AG10803 (cell line): ENCODE measurements at regions not wholly inside any gene's neighbourhood (a gene's known extent, or its start where the extent isn't known, plus 50 kb on each side); places are given as distances from the start of the nearest gene placed in this dataset.

Experiments
- DNase-seq: peaks from one replicate; pipeline ENCODE4 v3.0.0; 2010; ENCODE audit warnings: low read depth
- H3K4me3 ChIP-seq: 2 replicates; pipeline ENCODE4 v1.5.1; 2011; ENCODE audit warnings: mild to moderate bottlenecking, low read length, control low read depth
- TF ChIP-seq, protein P1 (sequence below): conservative IDR thresholded peaks from 2 replicates; pipeline ENCODE4 v1.5.1; 2011; ENCODE audit warnings: mild to moderate bottlenecking, low read length, control low read depth, inconsistent platforms

DNA sequence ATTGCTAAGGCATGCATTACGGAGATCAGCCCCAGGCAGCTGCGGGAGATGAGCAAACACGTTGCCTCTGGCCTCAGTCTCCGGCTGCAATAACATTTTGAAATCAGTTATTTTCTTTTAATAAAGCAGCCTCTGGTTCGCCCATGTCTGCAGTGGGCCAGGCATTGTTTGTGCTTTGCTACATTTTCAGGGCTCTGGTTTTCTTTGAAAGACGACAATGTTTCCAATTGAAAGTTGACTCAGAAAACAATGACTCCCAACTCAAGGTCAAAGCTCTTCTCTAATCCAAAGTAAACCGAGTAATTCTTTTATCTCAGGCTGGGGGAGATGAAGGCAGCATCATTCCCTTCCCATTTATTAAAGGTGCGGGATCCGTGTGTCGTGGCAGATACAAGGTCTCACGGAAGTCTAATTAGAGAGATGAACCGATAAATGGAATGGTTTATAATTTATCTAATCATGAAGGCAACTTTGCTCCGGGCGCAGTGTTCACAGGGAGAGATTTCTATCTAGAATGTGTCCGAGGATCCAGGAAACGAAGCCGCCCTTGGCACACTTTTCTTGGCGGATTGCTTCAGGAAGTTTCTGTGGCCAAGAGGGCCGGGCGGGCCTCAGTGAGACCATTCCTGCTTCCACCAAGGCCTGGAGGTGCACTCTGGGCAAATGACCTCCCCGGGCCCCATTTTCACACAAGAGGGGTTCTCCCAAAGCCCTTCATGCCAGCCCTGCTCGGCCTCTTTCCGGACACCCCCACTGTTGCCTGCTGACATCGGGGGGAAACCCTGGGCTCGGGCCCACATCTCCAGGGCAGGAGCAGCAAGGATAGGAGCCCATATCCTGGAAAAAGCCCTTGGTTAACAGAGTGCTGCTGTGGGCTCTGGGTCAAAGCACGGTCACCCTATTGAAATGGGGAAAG is 811.4 kb downstream of the BRD1 start:
- no peak overlapping the region for H3K4me3 ChIP-seq
- DNase-seq = no peak
- TF ChIP-seq, protein P1, sequence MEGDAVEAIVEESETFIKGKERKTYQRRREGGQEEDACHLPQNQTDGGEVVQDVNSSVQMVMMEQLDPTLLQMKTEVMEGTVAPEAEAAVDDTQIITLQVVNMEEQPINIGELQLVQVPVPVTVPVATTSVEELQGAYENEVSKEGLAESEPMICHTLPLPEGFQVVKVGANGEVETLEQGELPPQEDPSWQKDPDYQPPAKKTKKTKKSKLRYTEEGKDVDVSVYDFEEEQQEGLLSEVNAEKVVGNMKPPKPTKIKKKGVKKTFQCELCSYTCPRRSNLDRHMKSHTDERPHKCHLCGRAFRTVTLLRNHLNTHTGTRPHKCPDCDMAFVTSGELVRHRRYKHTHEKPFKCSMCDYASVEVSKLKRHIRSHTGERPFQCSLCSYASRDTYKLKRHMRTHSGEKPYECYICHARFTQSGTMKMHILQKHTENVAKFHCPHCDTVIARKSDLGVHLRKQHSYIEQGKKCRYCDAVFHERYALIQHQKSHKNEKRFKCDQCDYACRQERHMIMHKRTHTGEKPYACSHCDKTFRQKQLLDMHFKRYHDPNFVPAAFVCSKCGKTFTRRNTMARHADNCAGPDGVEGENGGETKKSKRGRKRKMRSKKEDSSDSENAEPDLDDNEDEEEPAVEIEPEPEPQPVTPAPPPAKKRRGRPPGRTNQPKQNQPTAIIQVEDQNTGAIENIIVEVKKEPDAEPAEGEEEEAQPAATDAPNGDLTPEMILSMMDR = no peak

DNA sequence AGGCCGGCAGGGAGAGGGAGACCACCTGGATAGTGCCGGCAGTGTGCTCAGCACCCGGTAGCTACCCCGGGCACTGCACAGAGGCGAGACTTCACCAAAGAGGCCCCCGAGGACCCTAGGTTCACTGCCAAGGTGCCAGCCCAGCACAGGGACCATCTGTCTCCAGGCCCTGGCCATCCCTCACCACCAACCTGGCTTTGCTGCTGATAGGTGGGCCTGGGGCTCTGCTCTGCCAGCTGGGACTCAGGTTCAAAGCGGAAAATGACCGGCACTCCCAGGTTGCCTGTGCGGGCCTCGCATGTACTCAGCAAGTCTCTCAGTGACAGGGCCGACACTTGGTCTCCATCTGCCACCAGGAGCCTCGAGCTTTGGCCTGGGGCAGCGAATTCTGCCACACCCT is 812.2 kb downstream of the BRD1 start:
- TF ChIP-seq, protein P1 = no peak
- no peak for DNase-seq
- no peak overlapping the region for H3K4me3 ChIP-seq

DNA sequence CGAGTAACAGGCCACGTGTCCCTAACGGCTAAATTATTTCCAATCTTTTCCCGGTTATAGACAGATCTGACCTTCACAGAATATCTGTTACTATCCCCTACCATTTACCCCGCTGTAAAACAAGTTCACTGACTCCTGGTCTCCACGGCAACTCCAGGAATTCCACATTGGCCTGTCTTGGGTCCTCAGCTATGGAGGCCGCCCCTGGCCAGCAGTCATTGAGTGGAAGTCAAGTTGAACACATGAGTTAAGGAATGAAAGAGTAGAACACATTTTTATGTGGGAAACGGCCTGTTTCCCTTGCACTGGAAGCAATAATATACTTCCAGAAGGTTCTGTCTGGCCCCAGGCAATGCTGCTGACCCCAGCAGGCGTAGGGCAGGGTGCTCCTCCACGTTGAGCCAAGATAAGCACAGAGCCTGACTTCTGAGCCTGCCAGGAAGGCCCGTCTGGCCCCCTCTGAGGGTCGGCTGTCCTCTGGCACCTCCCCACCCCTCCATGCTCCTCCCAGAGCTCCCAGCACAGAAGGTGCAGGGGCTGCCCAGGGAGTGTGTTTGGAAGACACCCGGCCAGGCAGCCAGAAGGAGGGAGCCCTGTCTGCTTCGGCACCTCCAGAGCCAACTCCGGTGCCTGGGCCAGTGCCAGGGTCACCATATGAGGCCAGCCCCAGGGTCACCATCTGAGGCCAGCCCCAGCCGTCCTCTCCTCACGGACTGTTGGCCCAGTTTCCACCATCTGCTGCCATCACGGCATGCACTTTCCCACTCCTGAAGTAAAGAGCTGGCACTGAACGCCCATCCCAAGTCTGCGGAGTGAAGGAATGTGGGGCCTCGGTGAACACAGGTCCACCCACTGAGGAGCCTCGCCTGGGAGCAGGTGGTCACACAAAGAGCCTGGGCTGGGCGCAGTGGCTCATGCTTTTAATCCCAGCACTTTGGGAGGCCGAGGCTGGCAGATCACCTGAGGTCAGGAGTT is 813.2 kb downstream of the BRD1 start:
- TF ChIP-seq, protein P1 = no peak
- no peak for DNase-seq
- no peak overlapping the region for H3K4me3 ChIP-seq

DNA sequence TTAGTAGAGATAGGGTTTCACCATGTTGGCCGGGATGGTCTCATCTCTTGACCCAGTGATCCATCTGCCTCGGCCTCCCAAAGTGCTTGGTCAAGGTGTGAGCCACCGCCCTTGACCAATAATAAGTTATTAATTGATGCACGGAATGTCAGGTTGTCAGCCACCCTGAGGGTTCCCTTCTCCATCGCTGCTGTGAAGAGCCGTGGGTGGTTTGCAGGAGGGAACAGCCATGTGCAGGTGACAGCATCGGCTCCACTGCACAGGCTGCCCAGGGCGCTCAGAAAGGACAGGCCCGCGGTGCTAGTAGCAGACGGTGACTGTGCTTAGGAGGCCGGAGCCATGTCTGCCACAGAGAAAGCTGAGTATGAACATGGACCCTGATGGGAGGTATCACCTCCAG is 814.0 kb downstream of the BRD1 start:
- no peak overlapping the region for H3K4me3 ChIP-seq
- TF ChIP-seq, protein P1 = no peak
- no peak for DNase-seq

DNA sequence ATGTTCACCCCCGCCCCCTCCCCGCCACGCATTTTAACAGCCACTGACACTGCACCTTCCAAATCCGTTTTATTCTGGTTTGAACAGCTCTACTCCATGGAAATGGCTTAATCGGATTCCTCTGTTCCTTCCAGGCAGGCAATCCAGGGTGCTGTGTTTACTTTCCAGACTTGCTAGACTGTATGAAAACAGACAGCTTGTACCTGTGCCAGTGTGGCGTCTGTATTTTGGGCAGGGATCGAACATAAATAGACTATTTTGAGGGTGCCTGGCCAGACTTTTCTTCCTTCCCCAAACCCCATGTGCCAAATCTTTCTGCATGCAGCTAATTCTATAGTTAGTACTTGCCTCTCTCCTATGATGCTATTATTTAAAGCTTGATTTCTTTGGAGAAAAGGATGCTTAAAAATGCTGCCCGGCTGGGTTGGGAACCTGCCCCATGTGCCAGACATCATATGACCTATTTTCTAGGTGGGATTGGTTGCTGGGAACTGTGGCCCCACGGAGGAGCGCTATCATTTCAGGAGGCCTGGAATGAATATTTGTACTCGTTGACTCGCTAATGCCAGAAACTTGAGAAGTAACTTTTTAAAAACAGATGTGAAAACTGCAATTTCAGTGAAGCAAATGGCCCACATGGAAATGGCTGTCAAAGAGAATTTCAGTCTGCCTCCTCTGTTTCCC is 814.8 kb downstream of the BRD1 start:
- TF ChIP-seq, protein P1 = no peak
- no peak overlapping the region for H3K4me3 ChIP-seq
- DNase-seq = no peak

DNA sequence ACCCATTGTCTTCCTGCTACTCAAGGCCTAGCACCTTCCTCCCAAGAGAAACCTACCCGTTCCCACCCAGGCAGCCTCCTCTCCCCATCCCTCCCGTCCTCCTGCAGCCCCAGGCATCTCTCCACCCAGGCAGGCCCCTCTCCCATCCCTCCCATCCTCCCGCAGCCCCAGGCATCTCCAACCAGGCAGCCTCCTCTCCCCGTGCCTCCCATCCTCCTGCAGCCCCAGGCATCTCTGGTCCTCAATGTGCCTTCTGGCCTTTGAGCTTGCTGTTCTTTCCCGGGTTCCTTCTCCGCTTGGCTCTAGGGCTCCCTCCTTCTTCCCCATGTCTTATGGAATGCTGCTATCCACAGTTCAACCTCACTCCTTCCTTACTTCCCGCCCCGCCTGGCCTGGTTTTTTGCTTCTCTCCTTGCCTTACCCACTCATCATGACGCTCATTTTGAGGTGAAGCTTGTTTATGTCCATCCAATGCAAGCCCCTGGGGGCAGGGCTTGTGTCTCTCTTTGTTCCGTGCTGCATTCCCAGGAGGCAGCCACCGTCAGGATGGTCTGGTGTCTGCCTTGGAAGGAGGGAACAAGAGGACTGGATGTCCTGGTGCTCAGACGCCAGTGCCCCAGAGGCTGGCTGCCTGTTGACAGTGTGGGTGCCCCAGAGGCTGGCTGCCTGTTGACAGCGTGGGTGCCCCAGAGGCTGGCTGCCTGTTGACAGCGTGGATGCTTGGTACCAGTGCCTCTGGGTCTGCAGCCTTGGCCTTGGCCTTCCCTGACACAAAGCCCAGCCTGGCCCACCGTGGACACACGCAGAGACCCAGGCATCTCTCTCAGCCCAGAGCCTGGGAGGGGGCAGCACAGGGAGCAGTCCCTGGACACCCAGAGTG is 815.7 kb downstream of the BRD1 start:
- H3K4me3 ChIP-seq = no peak overlapping the region
- TF ChIP-seq, protein P1 = no peak
- no peak for DNase-seq
